Amygdala (tissue), 56 donors: ENCODE measurements at regions not wholly inside any gene's neighbourhood (a gene's known extent, or its start where the extent isn't known, plus 50 kb on each side); places are given as distances from the start of the nearest gene placed in this dataset.

ENCODE experiments used
- DNase-seq, 56 donors: peaks; one replicate each; lab custom pipeline; 2025; lab: John Stamatoyannopoulos, UW

DNA sequence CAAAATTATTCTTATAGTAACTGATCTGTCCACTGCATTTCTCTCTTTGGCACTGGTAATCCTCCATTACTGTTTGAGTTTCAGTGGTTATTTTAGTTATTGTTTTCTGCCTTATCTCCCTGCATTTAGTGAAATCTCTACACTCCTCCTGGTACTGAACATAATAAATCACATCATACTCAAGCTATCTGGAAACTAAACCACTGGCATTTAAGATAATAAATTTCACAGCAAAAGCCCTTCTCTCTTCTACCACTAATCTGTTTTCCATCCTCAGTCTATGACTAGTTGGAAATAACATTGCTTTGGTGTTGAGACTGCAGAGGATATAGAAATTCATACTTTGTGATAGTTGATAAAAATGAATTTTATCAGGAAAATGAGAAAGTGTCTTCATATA is 399.3 kb upstream of the FSHR start:
- no peak for DNase-seq

DNA sequence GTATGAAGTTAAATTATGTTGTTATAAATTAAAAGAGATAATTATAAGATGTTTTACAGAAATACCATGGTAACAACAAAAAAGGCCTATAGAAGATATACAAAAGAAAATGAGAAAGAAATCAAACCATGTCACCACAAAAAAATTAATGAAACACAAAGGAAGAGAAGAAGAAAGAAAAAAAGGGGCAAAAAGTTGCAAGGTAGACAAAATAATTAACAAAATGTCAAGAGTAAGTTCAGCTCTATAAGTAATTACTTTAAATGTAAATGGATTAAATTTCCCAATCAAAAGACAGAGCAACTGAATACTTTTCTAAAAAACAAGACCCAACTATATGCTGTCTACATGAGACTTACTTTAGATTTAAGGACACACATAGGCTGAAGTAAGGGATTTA is 378.4 kb upstream of the FSHR start:
- no peak for DNase-seq

DNA sequence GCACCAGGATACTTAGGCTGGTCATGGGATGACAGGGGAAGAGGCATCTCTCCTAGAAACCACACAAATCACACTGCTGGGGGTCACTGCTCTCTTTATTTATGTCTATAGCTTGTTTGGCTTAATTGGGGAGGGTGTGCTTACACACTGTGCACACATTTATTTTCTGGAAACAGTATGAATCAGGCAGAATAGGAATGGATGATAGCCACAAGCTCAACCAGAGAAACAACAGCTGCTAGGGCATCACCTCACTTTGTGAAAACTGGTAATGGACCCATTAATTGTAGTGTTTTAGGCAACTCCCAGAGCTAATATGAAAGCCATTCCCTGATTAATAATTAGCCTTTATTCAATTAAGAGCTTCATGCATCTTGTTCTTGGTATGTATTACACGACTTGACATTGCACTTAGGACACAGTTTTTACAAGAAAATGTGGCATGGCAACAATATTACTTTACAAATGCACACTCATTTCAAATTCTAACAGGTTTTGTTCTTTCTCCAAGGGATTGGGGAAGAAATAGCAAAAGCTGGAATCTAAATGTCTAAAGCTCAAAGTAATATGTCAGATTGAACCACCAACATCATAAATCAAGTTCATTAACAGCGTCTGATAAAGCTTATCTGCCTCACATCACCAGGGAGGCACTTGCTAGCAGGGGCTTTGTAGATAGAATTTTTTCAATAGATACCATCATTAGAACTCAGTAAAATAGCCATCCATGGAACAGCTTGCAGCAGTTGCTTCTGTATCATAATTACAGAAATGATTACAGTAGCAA is 361.9 kb upstream of the FSHR start:
- no peak for DNase-seq

GRCh38 chr2:49514201-49514600 is 359.9 kb upstream of the FSHR start:
- no peak for DNase-seq

- DNase-seq: peak in 2 of 56 donors; percentile 2 to 4
Measured at GRCh38 chr2:49490710-49491109, 336.4 kb upstream of the FSHR start.

DNA sequence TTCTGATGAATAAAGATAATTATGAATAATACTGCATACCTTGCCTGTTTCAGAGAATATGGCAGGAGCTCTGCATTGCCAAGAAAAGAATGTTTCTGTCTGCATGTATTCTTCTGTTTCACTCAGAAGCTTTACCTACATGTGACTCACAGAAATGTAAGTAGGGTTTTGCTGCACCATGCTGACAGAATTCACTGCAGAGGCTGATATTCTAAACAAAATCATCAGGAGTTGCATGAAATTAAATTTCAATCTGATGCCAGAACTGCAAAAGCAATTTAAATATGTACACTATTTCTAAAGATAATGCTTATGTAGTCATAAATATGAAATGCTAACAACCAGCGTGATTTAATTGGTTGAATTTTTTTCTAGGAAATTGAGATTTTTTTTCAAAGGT is 332.8 kb upstream of the FSHR start:
- DNase-seq: no peak

DNA sequence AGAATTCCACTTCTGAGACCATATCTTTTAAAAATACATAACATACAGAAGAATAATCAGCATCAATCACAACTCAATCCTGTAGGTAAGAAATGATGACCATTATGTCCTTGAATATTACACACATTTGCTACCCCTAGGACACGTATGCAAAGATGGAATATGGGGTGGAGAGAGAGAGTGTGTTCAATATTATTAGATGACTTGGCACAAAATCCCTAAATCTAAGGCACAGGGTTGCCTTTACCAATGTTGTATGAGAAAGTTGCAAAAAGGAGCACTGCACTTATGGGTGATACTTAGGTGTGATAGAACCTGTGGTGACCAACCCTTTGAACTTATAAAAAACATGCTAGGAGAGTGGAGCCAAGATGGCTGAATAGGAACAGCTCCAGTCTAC is 326.2 kb upstream of the FSHR start:
- no peak for DNase-seq

GRCh38 chr2:49465157-49465831 is 311.0 kb upstream of the FSHR start:
- no peak for DNase-seq

DNA sequence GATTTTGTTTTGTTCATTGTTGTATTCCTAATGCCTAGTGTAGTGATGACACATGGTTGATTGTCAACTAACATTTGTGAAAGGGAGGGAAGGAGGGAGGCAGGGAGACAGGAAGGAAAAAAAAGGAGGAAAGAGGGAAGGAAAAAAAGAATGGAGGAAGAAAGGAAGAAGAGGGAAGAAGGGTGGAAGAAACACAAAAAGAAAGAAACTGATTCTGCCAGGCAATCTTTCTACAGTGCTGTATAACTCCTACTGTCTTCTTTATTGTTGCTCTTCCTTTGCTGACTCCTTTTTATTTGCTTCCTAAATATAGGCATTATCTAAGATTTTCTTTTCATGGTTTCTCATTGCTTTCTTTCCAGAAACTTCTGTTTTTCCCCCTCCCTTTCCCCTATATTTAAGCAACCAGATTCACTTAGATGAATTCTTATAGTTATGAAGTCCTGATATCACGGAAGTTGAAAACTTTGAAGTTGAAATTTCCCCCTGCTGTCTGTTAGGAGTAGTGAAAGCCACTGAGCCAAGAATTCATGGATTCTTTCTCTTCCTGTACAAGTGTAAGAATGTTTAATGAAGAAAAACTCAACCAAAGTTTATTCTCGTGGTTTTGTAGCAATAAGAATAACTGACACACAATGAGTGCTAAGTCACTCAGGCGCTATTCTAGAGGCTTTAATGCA is 305.1 kb upstream of the FSHR start:
- DNase-seq: no peak

DNA sequence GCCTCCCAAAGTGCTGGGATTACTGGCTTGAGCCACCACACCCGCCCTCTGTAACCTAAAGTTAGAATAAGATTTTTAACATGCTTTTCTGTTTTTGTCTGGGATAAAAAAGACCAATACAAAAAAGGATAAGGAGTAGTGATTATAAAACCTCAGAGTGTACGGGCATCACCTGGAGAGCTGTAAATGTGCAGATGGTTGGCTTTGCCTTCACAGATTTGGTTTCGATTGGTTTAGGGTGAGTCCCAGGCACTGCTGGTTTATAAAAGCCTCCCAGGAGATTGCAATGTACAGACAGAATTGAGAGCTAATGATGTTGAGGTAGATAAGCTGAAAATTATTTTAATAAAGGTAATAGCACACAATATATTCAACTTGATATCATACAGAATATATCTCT is 289.7 kb upstream of the FSHR start:
- no peak for DNase-seq

- no peak for DNase-seq
Measured at GRCh38 chr2:49426996-49427395, 272.7 kb upstream of the FSHR start.

- no peak for DNase-seq
Measured at GRCh38 chr2:49416252-49416651, 261.9 kb upstream of the FSHR start.

DNA sequence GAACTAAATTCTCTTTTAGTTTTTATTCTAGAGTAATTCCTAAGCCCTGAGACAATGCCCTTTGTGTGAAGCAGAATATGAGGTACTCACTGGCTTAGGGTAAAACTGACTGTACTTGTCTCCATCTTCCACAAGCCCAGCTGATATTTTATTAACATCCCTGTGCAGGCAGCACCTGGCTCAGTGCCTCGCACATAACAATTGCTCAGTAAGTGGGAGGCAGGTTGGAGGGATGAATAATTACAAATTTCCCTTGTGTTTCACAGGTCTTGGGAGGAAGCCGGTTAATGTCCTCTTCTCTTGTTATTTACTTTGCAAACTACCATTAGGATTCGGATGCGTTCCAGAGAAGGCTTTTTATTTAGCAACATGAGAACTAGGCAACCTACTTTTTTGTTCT is 249.8 kb upstream of the FSHR start:
- DNase-seq: peak in 12 of 56 donors; percentile 0 to 35 (median 2)

DNA sequence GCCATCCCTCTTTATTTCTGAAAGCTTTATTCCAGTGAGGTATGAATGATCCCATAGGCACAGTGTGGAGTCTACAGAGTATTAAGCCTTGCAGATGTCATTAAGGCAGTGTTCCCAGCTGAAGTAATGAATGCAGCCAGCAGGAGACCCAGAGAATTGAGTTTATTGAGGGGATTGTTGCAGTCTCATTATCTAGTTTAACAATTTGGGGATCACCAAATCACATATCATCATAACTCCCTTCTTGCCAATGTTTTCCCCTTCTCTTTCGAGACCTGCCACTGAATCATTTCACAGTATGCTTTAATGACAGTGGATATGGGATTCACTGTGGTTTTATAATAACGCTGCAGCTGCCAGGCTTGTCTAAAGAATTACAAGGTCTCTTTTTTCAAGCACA is 249.3 kb upstream of the FSHR start:
- no peak for DNase-seq

- DNase-seq: no peak
Measured at GRCh38 chr2:49379406-49379805, 225.1 kb upstream of the FSHR start.

DNA sequence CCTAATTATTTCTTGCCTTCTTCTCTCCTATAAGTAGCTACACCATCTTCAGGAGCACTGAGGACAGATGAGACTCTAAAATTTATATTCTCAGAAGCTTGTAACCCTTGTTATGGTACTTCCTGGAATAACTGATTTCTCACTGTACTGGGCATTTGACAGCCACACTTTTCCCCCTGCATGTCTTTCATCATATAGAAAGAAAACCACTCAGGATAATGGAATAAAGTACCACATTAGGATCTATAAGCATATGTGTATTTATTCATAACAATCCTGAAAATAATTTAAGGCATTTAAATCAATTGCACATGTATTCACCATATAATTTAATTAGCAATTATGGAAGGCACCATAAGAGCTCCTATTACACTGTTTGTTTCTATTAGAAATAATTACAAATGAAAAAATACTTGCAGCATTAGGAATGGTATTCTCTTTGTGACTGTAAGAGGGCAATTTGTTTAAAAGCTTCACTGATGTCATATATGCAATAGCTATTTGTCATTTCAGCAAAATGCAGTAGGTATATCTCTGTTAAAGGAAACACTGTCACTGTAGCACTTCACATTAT is 216.9 kb upstream of the FSHR start:
- no peak for DNase-seq

DNA sequence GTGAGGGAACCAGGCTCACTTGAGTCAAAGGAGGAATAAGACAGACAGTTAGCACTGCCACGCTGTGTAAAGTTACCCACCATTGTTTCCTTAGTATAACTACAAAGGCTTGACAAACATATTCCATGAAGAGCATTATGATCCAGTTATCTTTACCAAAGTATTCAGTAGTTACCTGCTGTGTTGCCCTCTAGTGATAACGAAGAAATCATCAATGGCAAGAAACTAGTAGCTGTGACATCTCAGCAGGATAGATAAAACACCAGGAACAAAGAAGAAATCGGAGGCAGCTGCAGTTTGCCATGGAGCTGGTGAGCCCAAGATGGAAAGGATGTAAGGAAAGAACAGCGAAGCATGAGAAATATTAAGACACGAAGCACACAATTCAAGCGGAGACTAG is 215.3 kb upstream of the FSHR start:
- DNase-seq: no peak

DNA sequence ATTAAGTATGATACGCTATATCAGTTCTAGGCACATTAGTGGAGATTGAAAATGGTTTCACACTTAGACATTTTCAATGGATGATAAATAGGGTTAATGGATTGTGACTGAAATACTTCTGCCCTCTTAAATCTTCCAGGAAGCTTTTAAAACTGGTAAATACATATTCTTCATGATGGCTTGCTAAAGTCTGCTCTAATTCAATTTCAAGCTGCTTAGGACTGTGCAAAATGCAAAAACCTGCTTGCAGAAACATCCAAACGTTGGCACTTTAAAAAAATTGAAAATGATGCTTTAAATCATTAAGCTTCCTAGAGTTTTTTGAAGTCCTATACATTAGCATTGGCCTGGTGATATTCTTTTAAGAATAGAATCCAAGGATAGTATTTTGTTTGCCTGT is 214.8 kb upstream of the FSHR start:
- DNase-seq: no peak

- DNase-seq: no peak
Measured at GRCh38 chr2:49367003-49367402, 212.7 kb upstream of the FSHR start.

GRCh38 chr2:49360407-49360767 is 206.1 kb upstream of the FSHR start:
- no peak for DNase-seq

DNA sequence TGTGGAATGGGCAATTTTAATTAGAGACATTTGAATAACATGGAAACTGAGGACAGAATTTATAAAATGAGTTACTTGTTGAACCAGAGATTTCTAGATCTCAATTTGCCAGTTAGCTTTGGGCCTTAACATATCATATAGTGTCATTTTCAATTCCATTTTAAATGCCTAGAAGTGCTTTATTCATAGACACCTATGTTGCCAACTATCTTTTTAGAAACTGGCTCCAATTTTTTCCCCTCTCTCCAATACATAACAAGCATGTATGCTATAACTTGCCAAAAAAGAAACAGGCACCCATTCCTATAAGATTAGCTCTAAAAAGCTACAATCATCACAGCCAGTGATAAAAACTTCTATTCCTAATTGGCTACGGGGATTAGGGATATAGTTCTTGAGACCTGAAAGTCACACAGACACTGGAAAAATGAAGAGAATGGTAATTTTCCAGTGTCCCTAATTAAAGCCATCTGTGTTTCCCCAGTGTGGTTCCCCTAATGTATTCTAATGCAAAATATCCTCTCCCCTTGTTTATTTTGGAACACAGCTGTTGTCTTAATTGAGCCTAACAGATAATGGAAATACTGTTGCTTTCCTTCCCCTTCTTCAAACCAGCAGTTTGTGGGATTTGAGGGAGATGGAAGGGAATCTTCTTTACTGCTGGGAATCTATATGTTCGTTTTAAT is 205.5 kb upstream of the FSHR start:
- DNase-seq: no peak
